Lower leg skin (tissue), 4 donors: ENCODE measurements at regions not wholly inside any gene's neighbourhood (a gene's known extent, or its start where the extent isn't known, plus 50 kb on each side); places are given as distances from the start of the nearest gene placed in this dataset.
"Not testable (repeated sequence)": the region's sequence is repeated elsewhere in the genome, so short reads cannot be mapped to it uniquely, and the experiment has no call there.

Source experiments
- DNase-seq, 2 donors: peaks; one replicate each; pipeline ENCODE4 v3.0.0-alpha.2; 2019; ENCODE audit warnings: low spot score in 2 of 2
- H3K4me3 ChIP-seq: fragments of 200-600 bp; sonication (generic); 2 replicates; pipeline ENCODE4 v1.5.1; 2017; ENCODE audit warnings: mild to moderate bottlenecking, low read depth; ENCODE audit not compliant: poor library complexity, severe bottlenecking
- CTCF ChIP-seq, 3 donors: fragments of 450-650 bp; IDR thresholded peaks; one replicate each; pipeline ENCODE4 v1.5.1; 2016; ENCODE audit warnings: antibody characterized with exemption in 3 of 3, mild to moderate bottlenecking in 3 of 3, moderate library complexity in 2 of 3
- POLR2A ChIP-seq, 2 donors: fragments of 450-650 bp; IDR thresholded peaks; one replicate each; pipeline ENCODE4 v1.6.1; 2016 to 2017; ENCODE audit warnings: antibody characterized with exemption in 2 of 2, mild to moderate bottlenecking in 1 of 2, moderate library complexity in 1 of 2
- WGBS, 2 donors: methylation state at CpG; one replicate each; pipeline ENCODE4 v1.1.5; 2018; 5-methylcytosine and 5-hydroxymethylcytosine counted together
- intact Hi-C: fragments of 100-400 bp; cut with DNase I; formaldehyde crosslinking; loops from one replicate; pipeline ENCODE4 v1.15.0; 2023; ENCODE audit warnings: low total_unique reads

GRCh38 chr13:37510441-37510840 lies 88.1 kb downstream of the POSTN start:
- WGBS, 2 donors: 19% methylated on average over 1 of the region's 1 CpG; no CpG with 5 or more reads in 1 of the 2 donors
- H3K4me3 ChIP-seq: no peak overlapping the region
- intact Hi-C loops: no loop called here
- no peak for DNase-seq
- no peak for TF ChIP-seq POLR2A (IDR thresholded peaks at IDR 0.05)
- TF ChIP-seq CTCF (IDR thresholded peaks at IDR 0.05): no peak

GRCh38 chr13:37505531-37505930 lies 93.0 kb downstream of the POSTN start:
- 87% methylated on average over 3 of the region's 3 CpGs; no CpG with 5 or more reads in 1 of the 2 donors for WGBS, 2 donors
- no peak for DNase-seq
- intact Hi-C loops: no loop called here
- TF ChIP-seq POLR2A (IDR thresholded peaks at IDR 0.05) (no peak), CTCF (IDR thresholded peaks at IDR 0.05) (no peak)
- no peak overlapping the region for H3K4me3 ChIP-seq

- H3K4me3 ChIP-seq: no peak overlapping the region
- no peak for DNase-seq
- 61% methylated on average over 1 of the region's 1 CpG; no CpG with 5 or more reads in 1 of the 2 donors for WGBS, 2 donors
- no peak for TF ChIP-seq POLR2A (IDR thresholded peaks at IDR 0.05)
- no peak for TF ChIP-seq CTCF (IDR thresholded peaks at IDR 0.05)
- intact Hi-C loops: no loop called here
These were observed 94.3 kb downstream of the POSTN start for GRCh38 chr13:37504251-37504650.

GRCh38 chr13:37503287-37503686 lies 95.3 kb downstream of the POSTN start:
- TF ChIP-seq CTCF (IDR thresholded peaks at IDR 0.05) (no peak), POLR2A (IDR thresholded peaks at IDR 0.05) (no peak)
- intact Hi-C loops: no loop called here
- no peak for DNase-seq
- no peak overlapping the region for H3K4me3 ChIP-seq

- 100% methylated on average over 1 of the region's 1 CpG; no CpG with 5 or more reads in 1 of the 2 donors for WGBS, 2 donors
- DNase-seq, H3K4me3 ChIP-seq, intact Hi-C loops: not testable (repeated sequence)
These were observed 96.1 kb downstream of the POSTN start for GRCh38 chr13:37502303-37502993.

GRCh38 chr13:37501187-37501586 lies 97.4 kb downstream of the POSTN start:
- TF ChIP-seq POLR2A (IDR thresholded peaks at IDR 0.05): no peak
- TF ChIP-seq CTCF (IDR thresholded peaks at IDR 0.05): no peak
- intact Hi-C loops: no loop called here
- WGBS, 2 donors: 83% methylated on average over 2 of the region's 2 CpGs; no CpG with 5 or more reads in 1 of the 2 donors
- H3K4me3 ChIP-seq: no peak overlapping the region
- no peak for DNase-seq
